MM.1S (cell line): ENCODE measurements at regions not wholly inside any gene's neighbourhood (a gene's known extent, or its start where the extent isn't known, plus 50 kb on each side); places are given as distances from the start of the nearest gene placed in this dataset.

ENCODE experiments used
- DNase-seq: peaks from one replicate; pipeline ENCODE4 v3.0.0-alpha.2; 2015
- H2AFZ ChIP-seq: fragments of 300-600 bp; sonication (generic); 2 replicates; pipeline ENCODE4 v1.6.0; 2016; ENCODE audit warnings: antibody characterized with exemption, low read length
- H3F3A ChIP-seq: fragments of 300-600 bp; sonication (generic); 2 replicates; pipeline ENCODE4 v1.6.1; 2016; ENCODE audit warnings: mild to moderate bottlenecking, antibody characterized with exemption, low read length, moderate library complexity, mixed read lengths; ENCODE audit not compliant: insufficient read depth
- H3K27ac ChIP-seq: fragments of 300-600 bp; sonication (generic); 2 replicates; pipeline ENCODE4 v1.5.1; 2016; ENCODE audit warnings: mild to moderate bottlenecking, low read length
- H3K27me3 ChIP-seq: fragments of 300-600 bp; sonication (generic); replicated peaks from 2 replicates; pipeline ENCODE4 v1.6.0; 2016; ENCODE audit warnings: low read length; ENCODE audit not compliant: insufficient read depth
- H3K36me3 ChIP-seq: fragments of 300-600 bp; sonication (generic); replicated peaks from 2 replicates; pipeline ENCODE4 v1.6.1; 2016; ENCODE audit warnings: mild to moderate bottlenecking, low read length, mixed read lengths; ENCODE audit not compliant: insufficient read depth
- H3K4me1 ChIP-seq: fragments of 300-600 bp; sonication (generic); 2 replicates; pipeline ENCODE4 v1.6.1; 2016; ENCODE audit warnings: low read length, mixed read lengths
- H3K4me2 ChIP-seq: fragments of 300-600 bp; sonication (generic); 2 replicates; pipeline ENCODE4 v1.6.0; 2016; ENCODE audit warnings: low read depth, low read length
- H3K4me3 ChIP-seq: fragments of 300-600 bp; sonication (generic); 2 replicates; pipeline ENCODE4 v1.5.1; 2016; ENCODE audit warnings: low read length, mixed read lengths
- H3K79me2 ChIP-seq: fragments of 300-600 bp; sonication (generic); 2 replicates; pipeline ENCODE4 v1.6.1; 2016; ENCODE audit warnings: mixed run types, low read length, mixed read lengths
- H3K9ac ChIP-seq: fragments of 300-600 bp; sonication (generic); 2 replicates; pipeline ENCODE4 v1.6.1; 2016; ENCODE audit warnings: low read length, mixed read lengths
- H3K9me2 ChIP-seq: fragments of 300-600 bp; sonication (generic); replicated peaks from 2 replicates; pipeline ENCODE4 v1.6.1; 2016; ENCODE audit warnings: mild to moderate bottlenecking, low read length, mixed read lengths; ENCODE audit not compliant: insufficient read depth
- H3K9me3 ChIP-seq: fragments of 300-600 bp; sonication (generic); replicated peaks from 2 replicates; pipeline ENCODE4 v1.6.1; 2016; ENCODE audit warnings: mild to moderate bottlenecking, low read length, mixed read lengths; ENCODE audit not compliant: insufficient read depth
- H4K20me1 ChIP-seq: fragments of 300-600 bp; sonication (generic); 2 replicates; pipeline ENCODE4 v1.6.1; 2016; ENCODE audit warnings: mild to moderate bottlenecking, low read length, moderate library complexity, mixed read lengths; ENCODE audit not compliant: insufficient read depth
- EZH2 ChIP-seq: fragments of 300-600 bp; sonication (generic); optimal IDR thresholded peaks from 2 replicates; pipeline ENCODE3; 2017; ENCODE audit warnings: low read depth, mild to moderate bottlenecking, antibody characterized with exemption, low read length, mixed read lengths
- EZH2phosphoT487 ChIP-seq: fragments of 300-600 bp; sonication (generic); IDR thresholded peaks from 2 replicates; pipeline ENCODE4 v1.6.1; 2018; ENCODE audit warnings: antibody characterized with exemption, low read length
- TF ChIP-seq, protein P1 (sequence below): fragments of 300-600 bp; sonication (generic); IDR thresholded peaks from 2 replicates; pipeline ENCODE4 v1.5.1; 2016; ENCODE audit warnings: antibody characterized with exemption, low read length, mixed read lengths

DNA sequence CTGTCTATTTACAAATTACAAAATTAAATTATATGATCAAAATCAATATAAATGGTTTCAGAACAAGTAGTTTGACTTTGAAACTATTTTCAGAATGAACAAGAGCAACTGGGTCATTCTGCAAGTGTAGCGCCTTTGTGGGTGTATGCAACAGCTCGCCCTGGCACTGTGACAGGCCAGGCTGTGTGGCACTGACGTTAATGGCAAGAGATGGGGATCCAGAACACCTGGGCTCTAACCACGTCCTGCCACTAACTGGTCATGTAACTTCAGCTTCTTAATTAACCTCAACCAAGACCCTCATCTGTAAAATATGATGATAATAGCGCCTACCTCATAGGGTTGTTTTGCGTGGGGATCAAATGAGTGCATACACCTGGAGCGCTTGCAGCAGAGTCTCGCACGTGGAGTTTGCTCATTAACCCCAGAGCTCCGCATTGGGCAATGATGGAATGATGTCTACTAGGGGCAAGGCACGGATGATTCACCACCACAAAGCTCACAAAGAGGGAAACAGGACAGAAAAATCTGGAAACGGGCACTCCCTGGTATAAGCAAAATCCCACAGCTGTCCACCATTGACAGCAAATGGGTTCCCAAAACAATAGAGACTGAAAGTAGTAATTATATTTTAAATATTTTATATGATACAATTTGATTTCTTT is 639.4 kb downstream of the SEMA5A start:
- Histone ChIP-seq H3F3A (no peaks in the 10 kb centered on the region), H3K4me2 (no peak overlapping the region), H3K27ac (no peak overlapping the region), H4K20me1 (no peaks in the 10 kb centered on the region), H3K27me3 (no peaks in the 10 kb centered on the region), H2AFZ (no peak overlapping the region), H3K9me2 (no peaks in the 10 kb centered on the region), H3K4me3 (no peak overlapping the region), H3K36me3 (no peaks in the 10 kb centered on the region), H3K79me2 (no peaks in the 10 kb centered on the region), H3K9me3 (no peaks in the 10 kb centered on the region), H3K9ac (no peak overlapping the region), H3K4me1 (no peaks in the 10 kb centered on the region)
- TF ChIP-seq EZH2phosphoT487, result no peak
- no peak for TF ChIP-seq EZH2
- TF ChIP-seq, protein P1, sequence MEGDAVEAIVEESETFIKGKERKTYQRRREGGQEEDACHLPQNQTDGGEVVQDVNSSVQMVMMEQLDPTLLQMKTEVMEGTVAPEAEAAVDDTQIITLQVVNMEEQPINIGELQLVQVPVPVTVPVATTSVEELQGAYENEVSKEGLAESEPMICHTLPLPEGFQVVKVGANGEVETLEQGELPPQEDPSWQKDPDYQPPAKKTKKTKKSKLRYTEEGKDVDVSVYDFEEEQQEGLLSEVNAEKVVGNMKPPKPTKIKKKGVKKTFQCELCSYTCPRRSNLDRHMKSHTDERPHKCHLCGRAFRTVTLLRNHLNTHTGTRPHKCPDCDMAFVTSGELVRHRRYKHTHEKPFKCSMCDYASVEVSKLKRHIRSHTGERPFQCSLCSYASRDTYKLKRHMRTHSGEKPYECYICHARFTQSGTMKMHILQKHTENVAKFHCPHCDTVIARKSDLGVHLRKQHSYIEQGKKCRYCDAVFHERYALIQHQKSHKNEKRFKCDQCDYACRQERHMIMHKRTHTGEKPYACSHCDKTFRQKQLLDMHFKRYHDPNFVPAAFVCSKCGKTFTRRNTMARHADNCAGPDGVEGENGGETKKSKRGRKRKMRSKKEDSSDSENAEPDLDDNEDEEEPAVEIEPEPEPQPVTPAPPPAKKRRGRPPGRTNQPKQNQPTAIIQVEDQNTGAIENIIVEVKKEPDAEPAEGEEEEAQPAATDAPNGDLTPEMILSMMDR, result no peak
- no peak for DNase-seq

DNA sequence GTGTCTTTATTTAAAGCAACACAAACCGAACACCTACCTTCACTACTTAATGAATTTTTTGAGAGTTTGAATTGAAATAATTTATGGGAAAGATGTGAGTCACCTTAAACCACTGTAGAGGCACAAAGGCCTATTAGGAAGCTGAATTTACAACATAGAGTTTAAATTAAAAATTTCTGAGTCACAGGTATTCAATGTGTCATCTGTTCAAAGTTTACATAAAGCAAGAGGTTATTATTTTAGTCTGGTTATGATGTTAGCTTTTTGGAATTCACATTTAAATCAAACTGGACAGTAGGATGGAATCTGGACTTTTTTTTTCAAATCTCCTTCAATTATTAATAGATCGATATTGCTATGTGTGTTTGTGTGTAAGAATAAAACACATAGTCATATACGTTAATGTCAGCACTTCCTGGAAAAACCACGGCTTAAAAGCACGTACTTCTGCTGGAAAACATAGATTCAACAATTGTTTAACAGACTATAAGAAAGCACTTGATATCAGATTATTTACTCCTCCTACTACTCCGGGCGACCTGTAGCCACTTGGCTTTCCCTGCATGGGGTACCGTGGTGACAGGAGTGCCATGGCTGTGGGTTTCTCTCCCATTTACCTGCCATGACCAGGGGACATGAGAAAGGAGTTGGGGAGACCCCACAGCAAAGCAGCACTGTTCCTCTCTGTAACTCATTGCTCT is 638.6 kb downstream of the SEMA5A start:
- H3F3A ChIP-seq, result no peaks in the 10 kb centered on the region
- no peak overlapping the region for H2AFZ ChIP-seq
- H3K27ac ChIP-seq, result no peak overlapping the region
- no peak overlapping the region for H3K4me3 ChIP-seq
- no peak for DNase-seq
- H3K79me2 ChIP-seq, result no peaks in the 10 kb centered on the region
- no peaks in the 10 kb centered on the region for H3K9me2 ChIP-seq
- H3K4me2 ChIP-seq, result no peak overlapping the region
- no peaks in the 10 kb centered on the region for H4K20me1 ChIP-seq
- no peak overlapping the region for H3K9ac ChIP-seq
- H3K36me3 ChIP-seq, result no peaks in the 10 kb centered on the region
- no peaks in the 10 kb centered on the region for H3K4me1 ChIP-seq
- no peaks in the 10 kb centered on the region for H3K27me3 ChIP-seq
- no peaks in the 10 kb centered on the region for H3K9me3 ChIP-seq
- TF ChIP-seq EZH2 (no peak), EZH2phosphoT487 (no peak)
- TF ChIP-seq, protein P1, result no peak

DNA sequence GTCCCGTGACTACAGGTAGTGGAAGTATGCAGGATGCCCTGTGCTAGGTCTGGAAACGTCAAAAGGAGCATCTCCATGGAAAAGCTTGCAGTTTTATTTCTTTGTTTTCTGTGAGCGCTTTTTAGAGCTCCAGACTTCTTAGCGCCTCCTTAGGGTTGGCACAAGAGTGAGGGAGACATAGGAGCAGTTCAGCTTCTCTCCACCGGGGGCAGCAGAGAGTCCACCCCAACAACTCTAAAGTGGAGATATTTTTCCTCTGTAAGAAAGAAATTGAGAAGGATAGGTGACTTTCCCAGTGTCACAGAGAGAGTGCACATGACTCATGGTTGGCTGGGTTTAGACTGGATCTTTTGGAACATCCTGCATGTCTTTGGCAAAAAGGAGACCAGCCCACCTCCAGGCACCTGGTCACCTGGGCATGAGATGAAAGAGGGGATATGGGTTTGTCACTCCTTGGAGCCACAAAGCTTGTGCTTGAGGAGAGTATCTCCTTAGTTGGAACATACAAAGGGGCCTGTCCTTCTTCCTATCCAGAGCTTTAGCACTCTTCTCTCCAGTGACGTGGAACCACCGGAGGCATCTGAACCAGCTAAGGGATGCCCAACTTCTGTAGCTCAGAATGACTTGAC is 637.7 kb downstream of the SEMA5A start:
- Histone ChIP-seq H3F3A (no peaks in the 10 kb centered on the region), H4K20me1 (no peaks in the 10 kb centered on the region), H3K79me2 (no peaks in the 10 kb centered on the region), H3K4me2 (no peak overlapping the region), H3K27me3 (no peaks in the 10 kb centered on the region), H3K9me3 (no peaks in the 10 kb centered on the region), H3K36me3 (no peaks in the 10 kb centered on the region), H3K9me2 (no peaks in the 10 kb centered on the region), H3K27ac (no peak overlapping the region), H3K9ac (no peak overlapping the region), H2AFZ (no peak overlapping the region), H3K4me3 (no peak overlapping the region), H3K4me1 (no peaks in the 10 kb centered on the region)
- TF ChIP-seq, protein P1, result peak; percentile 83
- TF ChIP-seq EZH2phosphoT487, result no peak
- DNase-seq, result peak; percentile 33
